ENCODE measurements at regions not wholly inside any gene's neighbourhood (a gene's known extent, or its start where the extent isn't known, plus 50 kb on each side); places are given as distances from the start of the nearest gene placed in this dataset.

DNA sequence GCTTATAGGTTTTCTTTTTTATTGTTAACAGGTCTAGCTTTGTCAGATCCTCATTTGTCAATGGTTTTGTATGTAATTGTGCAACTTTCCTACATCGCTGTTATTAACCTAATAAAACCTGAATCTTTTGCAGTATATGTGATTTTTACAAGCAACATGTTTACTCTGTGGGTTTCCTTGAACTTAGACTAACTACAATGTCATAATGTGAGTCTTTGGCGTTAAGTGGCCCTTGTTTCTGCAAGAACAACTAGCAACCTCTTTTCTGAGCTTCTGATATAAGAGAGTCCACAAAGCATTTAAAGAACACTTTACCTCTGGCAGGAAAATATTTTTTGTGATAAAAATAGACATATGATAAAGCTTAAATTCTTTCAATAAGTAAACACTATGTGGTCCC, 230.3 kb upstream of the CFAP20DC start:
- DNase-seq: no peak

DNA sequence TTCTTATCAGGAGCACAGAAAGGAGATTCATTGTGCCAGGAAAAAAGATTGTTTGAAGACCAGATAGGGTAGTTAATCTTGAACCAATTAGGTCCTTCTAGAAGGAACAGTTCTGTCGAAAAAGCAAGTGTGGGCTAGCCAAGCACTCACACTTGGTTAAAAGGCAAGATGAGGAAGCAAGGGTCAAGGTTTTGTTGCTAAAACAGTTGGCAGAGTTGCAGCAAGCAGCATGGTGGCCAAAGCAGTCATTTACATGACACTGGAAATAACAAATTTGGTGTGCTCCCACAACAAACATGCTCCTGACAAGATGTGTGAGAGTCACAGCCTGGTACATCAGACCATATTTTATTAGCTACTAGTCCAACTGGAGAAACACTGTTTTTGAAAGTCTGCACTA, 228.0 kb upstream of the CFAP20DC start:
- no peak for DNase-seq

DNA sequence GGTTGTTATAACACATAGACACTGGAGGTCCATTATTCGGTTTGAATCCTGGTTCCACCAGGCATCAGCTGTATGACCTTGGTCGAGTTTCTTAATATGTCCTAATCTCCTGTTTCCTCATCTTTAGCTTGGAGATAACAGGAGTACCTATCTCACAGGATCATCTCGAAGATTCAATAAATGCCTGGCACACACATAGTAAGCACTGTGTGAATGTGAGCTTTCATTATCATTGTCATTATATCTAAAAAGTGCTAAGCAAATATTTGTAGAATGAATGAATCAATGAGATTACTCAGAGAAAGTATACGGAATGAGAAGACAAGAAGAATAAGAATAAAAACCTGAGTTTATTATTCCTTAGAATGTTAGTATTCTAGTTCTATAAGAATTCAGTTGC, 227.4 kb upstream of the CFAP20DC start:
- no peak for DNase-seq

DNA sequence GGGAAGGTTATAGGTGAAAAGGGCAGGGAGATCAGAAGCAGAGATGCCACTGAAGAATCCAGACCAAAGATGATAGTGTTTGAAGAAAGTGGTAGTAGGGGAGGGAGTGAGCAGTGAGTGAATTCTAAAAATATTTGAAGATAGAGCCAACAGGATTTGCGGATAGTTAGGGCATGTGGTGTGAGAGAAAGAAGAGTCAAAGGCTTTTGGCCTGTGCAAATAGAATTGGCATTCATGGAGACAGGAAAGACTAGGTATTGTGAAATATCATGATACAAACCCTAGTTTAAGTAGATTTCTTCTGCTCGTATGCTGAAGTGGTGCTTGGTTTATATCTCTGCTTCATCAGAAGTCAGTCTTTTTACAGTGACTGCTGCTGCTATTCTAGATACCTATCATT, 224.2 kb upstream of the CFAP20DC start:
- no peak for DNase-seq

DNA sequence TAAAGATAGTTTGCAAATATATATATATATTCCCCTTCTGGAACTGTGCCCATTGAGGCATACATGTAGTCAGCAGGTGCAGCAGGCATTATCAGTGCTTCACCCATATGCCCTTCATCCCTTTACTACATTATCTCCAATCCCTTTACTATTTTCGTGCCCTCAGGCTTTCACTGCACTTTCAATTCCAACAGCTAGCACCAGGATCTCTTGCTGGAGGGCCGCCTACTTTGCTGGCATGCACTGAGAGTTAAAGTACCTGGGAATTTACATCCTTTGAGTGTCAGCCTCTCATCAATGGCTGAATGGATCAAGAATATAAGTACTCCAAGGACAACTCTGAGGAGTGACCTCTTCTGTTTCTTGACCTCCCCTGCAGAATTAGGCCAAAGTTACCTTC, 222.1 kb upstream of the CFAP20DC start:
- DNase-seq: no peak

DNA sequence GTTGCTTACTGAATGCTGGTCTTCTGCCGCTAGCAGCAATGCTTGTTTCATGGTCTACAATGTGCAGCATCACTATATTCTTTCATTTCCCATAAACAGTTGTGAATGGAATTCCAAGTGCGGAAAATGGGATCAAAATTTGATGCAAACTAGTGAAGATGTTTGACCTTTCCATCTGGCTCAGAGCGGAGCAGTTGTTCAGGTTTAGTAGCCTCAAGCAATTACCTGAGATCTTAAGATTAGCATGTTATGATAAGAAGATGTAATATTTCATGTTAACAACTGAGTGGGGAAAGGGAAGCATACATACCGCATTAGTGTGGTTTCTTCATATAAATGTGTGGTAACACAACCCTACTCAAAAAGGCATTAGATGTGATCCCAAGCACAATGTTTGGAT, 221.1 kb upstream of the CFAP20DC start:
- no peak for DNase-seq

DNA sequence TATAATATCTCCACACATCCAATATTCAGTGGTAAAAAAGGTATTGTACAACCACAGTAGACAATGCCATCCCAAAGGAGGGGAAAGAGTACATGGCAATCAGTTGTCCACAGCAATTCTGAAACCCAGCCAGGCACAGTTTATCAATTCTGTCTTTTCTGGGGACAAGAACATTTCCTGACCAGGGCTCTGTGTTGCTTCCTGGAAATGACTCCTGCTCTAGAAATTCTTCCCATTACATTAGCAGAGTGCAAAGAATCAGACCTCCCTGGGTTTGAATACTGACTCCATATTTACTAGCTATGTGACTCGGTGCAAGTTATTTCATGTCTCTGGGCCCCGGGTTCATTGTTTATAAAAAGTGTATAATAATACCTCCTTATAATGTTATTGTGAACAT, 220.4 kb upstream of the CFAP20DC start:
- no peak for DNase-seq

DNA sequence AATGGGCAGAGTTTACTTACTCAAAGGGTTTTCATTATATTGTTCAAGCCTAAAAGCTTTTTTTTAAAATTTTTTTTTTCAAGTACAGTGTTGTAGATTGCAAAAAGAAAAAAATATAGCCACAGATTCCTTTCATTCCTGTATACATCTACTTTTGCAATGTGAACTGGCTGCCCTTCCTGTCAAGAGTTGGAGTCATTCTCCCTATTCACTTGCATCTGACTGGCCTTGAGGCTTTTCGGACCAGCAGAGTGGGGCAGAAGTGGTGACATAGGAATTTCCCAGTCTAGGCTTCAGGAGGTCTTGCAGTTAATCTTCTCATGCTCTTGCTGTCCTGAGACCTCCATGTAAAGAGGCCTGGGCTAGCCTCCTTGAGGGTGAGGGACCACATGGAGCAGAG, 218.3 kb upstream of the CFAP20DC start:
- no peak for DNase-seq

DNA sequence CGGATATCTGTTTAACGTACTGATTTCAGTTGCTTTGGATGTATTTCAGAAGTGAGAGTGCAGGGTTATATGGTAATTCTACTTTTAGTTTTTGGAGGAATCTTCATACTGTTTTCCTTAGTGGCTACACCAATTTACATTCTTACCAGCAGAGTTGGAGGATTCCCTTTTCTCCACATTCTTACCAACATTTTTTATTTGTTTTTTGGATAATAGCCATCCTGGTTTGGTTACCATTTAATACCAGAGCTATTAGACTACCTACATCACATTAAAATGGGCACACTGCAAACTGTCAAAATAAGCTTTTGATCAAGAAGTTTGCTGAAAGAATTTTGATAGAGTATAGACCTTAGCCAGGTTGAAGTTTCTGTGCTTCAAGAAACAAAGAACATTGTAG, 217.2 kb upstream of the CFAP20DC start:
- no peak for DNase-seq

DNA sequence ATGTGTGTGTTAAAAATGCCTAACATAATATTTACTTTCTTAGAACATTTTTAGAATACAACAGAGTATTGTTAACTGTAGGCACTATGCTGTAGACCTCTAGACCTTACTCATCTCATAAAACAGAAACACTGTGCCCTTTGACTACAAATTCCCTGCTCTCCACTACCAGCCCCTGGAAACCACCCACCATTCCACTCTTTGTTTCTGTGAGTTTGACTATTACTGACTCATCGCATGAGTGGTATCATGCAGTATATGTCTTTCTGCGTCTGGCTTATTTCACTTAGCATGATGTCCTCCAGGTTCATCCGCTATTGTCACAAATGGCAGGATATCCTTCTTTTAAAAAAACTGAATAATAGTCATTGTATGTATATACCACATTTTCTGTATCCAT, 216.7 kb upstream of the CFAP20DC start:
- no peak for DNase-seq

DNA sequence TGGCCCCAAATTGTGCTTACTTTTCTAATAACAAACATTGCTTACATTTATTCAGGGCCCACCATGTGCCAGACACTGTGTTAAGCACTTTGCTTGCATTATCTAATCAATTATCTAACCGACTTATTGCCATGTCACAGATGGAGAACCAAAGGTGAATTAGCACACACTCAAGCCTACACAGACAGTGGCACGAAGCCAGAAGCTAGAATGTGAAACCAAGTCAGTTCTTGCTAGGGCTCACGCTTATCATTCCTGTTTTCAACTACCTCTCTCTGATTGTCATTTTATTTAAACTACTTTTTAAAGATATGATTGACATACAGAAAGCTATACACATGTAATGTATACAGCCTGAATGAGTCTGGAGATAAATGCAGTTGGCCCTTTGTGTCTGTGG, 215.7 kb upstream of the CFAP20DC start:
- no peak for DNase-seq

DNA sequence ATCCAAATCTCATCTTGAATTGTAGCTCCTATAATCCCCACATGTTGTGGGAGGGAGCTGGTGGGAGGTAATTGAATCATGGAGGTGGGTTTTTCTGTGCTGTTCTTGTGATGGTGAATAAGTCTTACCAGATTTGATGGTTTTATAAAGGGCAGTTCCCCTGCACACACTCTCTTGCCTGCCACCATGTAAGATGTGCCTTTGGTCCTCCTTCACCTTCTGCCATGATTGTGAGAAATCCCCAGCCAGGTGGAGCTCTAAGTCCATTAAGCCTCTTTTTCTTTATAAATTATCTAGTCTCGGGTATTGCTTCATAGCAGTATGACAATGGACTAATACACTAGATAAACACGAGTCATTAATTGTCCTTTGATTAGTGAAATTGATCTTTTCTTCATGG, 214.5 kb upstream of the CFAP20DC start:
- DNase-seq: no peak

DNA sequence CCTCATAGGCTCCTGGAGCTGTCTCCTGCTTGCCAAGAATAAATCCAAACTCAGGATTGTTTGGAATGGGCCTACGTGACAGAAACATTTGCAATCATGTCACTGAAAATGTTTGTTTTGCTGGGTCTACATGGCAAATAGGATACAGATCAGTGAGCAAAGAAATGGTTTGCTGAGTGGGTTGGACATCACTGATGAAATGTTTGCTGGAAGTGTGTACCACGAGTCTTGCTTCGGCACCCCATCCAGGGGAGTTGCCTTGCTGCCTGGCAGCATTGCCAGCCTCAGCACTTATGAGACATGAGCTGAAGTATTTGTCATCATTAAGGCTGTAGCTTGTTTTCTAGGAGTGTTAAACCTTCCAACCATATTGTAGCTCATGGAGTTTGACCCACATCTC, 213.3 kb upstream of the CFAP20DC start:
- no peak for DNase-seq

DNA sequence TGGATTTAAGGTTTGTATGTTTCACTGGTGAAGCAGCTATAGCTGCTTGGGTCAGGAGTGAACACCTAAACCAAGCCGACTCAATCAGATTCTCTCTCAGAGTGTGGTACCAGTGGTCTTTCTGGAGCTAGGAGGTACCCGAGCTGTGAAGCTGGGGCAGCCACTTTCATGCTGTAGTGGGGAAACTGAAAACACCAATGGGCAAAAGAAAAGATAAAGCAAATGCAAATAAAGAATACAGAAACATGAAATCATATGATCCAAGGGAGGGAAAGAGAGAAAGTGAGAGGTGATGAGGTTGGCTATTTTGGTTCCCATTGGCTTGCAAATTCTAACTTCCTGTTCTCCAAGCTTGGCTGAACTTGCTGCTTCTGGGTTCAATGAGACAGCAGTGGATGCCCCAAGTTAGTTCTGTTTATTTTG, 212.3 kb upstream of the CFAP20DC start:
- no peak for DNase-seq

DNA sequence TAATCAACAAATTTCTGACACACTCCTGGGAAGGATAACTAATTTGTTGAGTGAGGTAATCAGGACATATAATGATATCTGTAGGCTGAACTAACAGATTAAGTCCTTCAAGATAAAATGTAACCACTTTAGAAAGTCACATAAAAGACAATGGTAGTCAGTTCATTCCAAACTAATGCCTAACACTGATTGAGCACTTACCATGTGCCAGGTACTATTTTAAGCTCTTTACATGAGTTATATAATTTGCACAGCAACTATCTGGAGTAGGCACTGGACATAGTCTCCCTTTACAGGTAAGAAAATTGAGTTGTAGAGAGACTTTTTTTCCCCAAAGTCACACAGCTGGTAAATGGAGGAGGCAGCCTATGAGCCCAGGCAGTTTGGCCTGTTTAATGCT, 211.2 kb upstream of the CFAP20DC start:
- no peak for DNase-seq

DNA sequence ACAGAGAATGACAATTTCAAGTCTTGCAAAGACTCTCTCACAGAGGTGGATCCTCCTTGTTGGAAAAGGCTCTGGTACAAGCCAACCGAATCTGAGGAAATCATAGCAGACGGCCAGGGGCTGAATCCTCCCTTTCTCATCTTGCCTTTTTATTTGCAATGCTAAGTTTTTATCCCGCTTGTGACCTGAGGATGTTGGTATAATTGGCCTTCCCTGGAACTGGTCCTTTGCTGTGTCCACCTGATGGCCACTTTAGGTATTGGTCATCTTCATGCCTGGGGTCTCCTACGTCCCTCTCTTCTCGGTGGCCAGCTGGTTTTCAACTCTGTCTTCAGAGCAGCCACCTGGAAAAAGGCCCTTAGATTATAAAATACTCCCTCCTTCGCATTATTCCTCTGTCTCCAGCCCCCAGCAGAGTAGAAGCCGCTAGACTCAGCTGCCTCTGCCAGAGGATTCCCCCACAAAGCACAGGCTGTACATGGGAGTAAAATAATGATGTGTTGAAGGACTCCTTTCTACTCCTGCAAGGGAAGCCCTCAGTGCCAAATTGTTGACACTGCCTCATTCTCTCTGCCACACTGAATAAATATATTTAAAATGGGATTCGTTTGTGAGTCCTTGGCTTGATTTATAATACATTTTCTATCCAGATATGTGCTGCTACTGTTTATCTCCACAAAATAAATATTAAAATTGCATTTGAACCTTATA, 208.9 kb upstream of the CFAP20DC start:
- DNase-seq: no peak

DNA sequence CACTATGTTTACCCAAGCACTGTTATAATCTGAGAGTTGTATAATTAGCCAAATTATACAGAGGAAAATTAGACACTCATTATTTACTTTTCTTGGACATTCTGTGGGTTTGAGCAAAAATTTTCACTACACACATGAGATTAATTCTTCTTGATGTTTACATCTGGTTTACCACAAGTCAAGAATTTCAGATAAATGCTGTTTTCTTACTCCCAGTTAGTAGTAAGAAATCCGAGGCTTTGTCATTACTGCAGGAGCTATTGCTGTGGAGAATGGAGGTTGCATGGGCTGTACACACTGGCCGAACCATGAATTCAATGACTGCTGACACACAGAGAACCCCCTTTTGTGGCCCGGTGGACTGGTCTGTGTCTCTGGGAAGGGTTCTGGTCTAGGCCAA, 207.7 kb upstream of the CFAP20DC start:
- no peak for DNase-seq

DNA sequence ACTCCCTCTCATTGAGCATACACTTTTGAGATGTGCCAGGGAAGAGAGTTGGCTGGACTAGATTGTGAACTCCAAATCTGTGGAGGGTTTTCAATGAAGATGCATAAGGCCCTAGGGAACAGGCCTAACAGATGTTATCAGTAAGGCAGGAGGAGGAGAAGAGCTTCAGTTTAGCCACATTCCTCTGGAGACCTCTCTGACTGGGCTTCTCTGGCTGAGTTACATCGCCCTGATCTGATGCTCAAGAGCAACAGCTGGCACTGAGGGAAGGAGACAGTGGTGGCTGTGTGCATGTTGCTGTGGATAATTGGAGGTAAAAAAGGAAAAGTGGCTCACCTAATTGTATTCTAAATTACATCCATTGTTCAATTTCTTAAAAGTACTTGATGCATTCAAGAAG, 206.4 kb upstream of the CFAP20DC start:
- DNase-seq: no peak

DNA sequence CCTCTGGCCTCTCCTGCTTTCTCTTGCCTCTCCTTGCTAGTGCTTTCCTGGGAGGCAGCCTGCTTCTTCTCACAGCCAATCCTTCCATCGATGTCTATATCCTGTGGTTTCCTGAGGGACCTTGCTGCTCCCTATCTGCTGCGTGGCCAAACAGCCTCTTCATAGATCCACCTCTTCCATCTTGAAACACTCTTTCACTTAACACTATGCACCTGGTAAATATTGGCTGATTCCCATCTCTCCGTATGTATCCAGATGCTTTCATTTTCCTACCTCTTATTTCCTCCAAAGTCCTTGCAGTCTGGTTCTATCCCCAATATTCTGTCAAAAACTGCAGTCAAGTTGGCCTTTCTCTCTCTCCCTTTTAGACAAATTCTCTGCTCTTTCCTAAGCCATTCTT, 205.2 kb upstream of the CFAP20DC start:
- no peak for DNase-seq

DNA sequence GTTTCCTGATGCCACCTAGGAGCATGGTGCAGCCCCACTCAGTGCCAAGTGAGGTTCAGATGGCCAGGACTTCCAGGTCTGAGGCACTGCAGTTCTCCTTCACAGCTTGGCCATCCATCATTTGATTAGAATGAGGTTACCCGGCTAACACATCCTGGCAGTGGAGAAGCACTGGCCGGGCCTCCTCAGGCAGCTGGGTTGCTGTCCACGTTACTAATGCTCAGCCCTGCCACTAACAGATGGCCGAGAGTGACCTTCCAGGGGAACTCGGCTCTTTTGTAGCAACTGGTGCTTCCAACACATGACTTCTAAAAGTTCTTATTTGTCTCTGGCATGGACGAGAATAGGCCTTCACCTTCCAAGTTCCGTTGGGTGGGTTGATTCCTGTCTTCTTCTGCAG, 204.6 kb upstream of the CFAP20DC start:
- no peak for DNase-seq

DNA sequence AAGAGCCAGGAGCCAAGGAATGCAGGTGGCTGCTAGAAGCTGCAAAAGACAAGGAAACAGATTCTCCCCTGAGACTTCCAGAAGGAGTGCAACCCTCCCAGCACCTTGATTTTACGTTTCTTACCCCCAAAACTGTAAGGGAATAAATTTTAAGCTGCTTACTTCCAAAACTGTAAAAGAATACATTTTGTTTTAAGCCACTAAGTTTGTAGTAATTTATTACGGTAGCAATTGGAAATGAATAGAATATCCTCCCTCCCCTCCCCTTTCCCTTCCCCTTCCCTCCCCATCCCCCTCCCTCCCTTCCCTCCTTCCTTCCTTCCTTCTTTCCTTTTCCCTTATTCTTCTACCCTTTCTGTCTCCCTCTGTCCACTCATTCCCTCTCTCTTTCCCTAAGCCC, 203.7 kb upstream of the CFAP20DC start:
- DNase-seq: no peak

DNA sequence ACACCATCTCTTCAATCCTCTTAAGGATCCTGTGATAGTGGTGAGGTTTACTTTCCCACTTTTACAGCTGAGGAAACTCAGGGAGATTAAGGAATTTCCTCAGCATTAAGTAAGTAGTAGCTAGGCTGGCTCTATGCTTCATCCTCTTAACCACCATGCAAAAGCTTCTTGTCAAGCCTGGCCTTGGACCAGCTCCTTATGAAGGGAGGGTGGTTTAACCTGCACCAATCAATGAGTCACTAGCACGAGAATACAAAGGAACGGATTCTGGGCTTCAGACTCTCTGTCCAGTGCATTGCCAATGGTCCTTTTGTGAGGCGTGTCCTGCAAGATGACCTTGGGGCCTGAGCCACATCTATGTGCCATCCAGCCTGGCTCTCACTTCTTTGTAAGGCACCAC, 202.0 kb upstream of the CFAP20DC start:
- DNase-seq: no peak

DNA sequence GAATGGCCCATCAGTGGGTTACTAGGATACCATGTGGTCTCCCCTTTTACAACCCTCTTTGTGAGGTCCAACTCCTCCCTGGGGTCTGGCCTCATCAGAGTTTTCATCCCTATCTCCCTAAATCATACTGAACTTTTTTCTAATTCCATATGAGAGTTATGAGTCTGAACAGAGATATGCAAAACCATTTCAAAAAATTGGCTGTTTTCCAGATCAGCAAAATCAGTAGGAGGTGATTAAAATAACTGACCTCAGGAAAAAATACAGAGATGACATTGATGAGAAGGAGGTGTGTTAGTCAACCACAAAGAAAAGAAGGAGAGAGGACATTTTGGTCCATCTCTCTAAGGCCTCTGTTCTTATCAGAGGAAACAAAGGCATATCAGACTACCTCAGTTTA, 200.8 kb upstream of the CFAP20DC start:
- no peak for DNase-seq

DNA sequence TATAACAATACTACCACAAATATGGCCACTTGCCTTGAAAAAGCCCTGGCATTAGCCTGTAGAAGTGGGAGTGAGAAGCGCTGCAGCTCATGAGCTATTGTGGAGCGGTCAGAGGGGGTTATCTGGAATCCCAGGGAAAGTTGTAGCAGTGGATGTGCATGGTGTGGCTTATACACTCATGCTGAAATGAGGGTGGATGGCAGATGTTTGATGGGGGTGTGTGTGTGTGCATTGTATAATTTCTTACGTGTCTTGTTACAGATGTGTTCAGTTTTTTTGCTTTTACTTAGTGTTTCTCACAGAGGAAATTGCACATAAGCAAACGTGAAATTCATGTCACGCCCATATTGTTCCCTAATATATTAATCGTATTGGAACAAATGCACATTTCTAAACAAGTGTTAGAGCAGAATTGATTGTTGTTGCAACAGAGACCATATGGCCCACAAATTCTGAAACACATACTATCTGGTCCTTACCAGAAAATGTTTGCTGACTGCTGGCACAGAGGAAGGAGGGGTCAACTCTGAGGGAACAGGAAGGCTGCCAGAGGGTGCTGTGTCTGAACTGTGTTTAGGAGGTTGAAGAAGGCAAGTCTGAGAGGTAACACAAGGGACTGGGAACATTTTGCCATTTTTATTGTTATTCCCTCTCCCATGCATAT, 200.0 kb upstream of the CFAP20DC start:
- no peak for DNase-seq

DNA sequence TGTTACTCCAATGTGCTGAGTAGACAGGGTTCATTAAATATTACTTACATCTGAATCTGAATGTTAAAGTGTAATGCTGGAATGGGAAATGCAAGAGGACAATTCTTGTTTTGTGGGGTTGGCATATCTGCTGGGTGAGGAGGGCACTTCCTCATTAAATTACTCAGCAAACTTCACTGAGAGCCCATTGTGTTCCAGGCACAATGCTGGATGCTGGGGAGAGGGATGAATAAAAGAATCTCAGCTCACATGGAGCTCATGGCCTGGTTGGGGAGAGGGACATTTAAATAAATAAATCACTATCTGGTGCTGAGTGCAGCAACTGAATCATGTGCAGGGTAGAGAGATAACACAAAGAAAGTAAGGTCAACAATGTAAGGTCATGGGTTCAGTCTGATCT, 199.2 kb upstream of the CFAP20DC start:
- no peak for DNase-seq

Measured in right forelimb (tissue), 1 donor.